Mammary epithelial cell (primary cell): ENCODE measurements at regions not wholly inside any gene's neighbourhood (a gene's known extent, or its start where the extent isn't known, plus 50 kb on each side); places are given as distances from the start of the nearest gene placed in this dataset.

Source experiments
- CTCF ChIP-seq, 2 donors: IDR thresholded peaks in 1 of 2; conservative IDR thresholded peaks in 1 of 2; 2 replicates each; pipeline ENCODE4 v1.5.1; 2011 to 2012; ENCODE audit warnings: inconsistent platforms in 2 of 2, low read length in 2 of 2, mild to moderate bottlenecking in 2 of 2, control low read depth in 1 of 2, low read depth in 1 of 2; ENCODE audit not compliant: insufficient read depth in 1 of 2; ENCODE audit errors: extremely low read depth in 1 of 2
- EZH2 ChIP-seq: IDR thresholded peaks from 2 replicates; pipeline ENCODE4 v1.6.1; 2012; ENCODE audit warnings: low read length, inconsistent platforms, borderline replicate concordance

DNA sequence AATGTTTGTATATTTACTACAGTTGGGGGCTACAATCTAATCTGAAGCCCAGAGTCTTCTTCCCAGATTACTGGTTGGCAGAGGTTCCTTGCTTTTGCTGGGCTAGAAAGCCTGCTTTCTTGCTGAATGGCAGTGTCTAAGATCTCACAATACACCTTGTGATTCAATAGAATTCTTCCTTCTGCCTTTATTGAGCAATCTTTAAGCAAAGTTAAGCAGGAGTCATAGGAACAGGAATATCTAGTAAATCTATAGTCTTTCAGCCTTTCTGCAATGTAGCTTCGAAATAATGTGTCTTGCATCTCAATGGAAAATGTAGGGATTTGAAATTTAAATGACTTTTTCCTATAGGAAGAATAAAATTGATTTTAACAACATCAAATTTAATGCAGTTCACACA, 346.1 kb downstream of the SLITRK1 start:
- no peak for TF ChIP-seq CTCF (conservative IDR thresholded peaks at IDR 0.05 in 1 of 2, IDR thresholded peaks at IDR 0.05 in 1 of 2; ENCODE audit: extremely low read depth in 1 of 2, insufficient read depth in 1 of 2, low read depth in 1 of 2, low read length in 2 of 2)
- no peak for TF ChIP-seq EZH2
